Suprapubic skin (tissue), 4 donors: ENCODE measurements at regions not wholly inside any gene's neighbourhood (a gene's known extent, or its start where the extent isn't known, plus 50 kb on each side); places are given as distances from the start of the nearest gene placed in this dataset.

Experiments used
- POLR2A ChIP-seq, 2 donors: fragments of 450-650 bp; IDR thresholded peaks; one replicate each; pipeline ENCODE4 v1.6.1; 2017; ENCODE audit warnings: antibody characterized with exemption in 2 of 2, mild to moderate bottlenecking in 2 of 2, moderate library complexity in 2 of 2
- POLR2AphosphoS5 ChIP-seq, 3 donors: sonication (generic); formaldehyde crosslinking; IDR thresholded peaks; one replicate each; pipeline ENCODE4 v1.6.1; 2017; ENCODE audit warnings: antibody characterized with exemption in 3 of 3

DNA sequence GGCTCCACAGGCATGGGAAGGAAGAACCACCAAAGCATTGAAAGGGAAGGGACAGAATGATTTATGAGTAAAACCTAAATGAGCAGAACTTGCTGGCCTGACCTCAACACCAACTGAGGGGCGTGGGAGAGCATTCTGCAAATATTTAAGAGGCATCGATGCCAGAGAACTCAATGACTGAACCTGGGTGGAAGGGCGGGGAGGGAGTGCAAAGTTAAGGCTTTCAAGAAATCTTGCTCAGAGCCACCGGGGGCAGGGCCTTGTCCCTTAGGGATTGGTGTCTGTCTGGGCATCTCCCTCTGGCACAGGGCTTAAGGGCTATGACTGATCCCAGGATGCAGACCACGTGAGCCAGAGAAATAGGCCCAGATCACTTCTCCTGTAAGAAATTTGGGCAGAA lies 137.1 kb downstream of the ADAMTS15 start:
- TF ChIP-seq POLR2AphosphoS5 (IDR thresholded peaks at IDR 0.05) (no peak), POLR2A (IDR thresholded peaks at IDR 0.05) (no peak)
